ENCODE measurements at regions not wholly inside any gene's neighbourhood (a gene's known extent, or its start where the extent isn't known, plus 50 kb on each side); places are given as distances from the start of the nearest gene placed in this dataset.

DNA sequence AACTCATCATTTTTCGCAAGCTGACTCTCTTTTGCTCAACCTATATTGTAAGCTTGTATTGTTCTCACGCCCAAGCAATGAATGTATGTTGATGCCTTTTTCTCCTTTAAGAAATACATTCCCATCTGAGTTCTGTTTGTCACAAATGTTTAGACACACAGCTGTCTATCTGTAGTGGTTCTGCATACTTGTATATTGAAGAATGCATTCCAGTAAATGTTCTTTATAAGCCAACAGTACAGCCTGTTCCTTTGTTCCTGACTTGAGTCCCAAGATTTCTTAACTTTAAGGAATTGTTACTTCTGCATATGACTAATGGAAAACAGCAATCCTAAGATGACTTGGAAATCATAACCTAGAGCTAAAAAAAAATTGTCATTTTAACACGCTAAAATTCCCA is 849.1 kb upstream of the POU3F3 start:
- POLR2A ChIA-PET, result no interaction called here
- no peak overlapping the region for H3K27ac ChIP-seq (ENCODE audit: low read depth, low read length)
- no peaks in the 10 kb centered on the region for H3K27me3 ChIP-seq (ENCODE audit: control insufficient read depth, insufficient read depth, low read length)
- TF ChIP-seq, protein P1, sequence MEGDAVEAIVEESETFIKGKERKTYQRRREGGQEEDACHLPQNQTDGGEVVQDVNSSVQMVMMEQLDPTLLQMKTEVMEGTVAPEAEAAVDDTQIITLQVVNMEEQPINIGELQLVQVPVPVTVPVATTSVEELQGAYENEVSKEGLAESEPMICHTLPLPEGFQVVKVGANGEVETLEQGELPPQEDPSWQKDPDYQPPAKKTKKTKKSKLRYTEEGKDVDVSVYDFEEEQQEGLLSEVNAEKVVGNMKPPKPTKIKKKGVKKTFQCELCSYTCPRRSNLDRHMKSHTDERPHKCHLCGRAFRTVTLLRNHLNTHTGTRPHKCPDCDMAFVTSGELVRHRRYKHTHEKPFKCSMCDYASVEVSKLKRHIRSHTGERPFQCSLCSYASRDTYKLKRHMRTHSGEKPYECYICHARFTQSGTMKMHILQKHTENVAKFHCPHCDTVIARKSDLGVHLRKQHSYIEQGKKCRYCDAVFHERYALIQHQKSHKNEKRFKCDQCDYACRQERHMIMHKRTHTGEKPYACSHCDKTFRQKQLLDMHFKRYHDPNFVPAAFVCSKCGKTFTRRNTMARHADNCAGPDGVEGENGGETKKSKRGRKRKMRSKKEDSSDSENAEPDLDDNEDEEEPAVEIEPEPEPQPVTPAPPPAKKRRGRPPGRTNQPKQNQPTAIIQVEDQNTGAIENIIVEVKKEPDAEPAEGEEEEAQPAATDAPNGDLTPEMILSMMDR (IDR thresholded peaks at IDR 0.05; ENCODE audit: low read depth, low read length), result no peak
- no peak overlapping the region for H3K4me3 ChIP-seq (ENCODE audit: low read depth, low read length)
- CTCF ChIA-PET, result no interaction called here
- no peak for DNase-seq (ENCODE audit: low read depth, low spot score)
- peaks cover 7% of the 10 kb centered on the region for H3K9me3 ChIP-seq (ENCODE audit: control insufficient read depth, insufficient read depth, low read length)

- POLR2A ChIA-PET, result no interaction called here
- TF ChIP-seq, protein P1 (IDR thresholded peaks at IDR 0.05; ENCODE audit: low read depth, low read length), result no peak
- no peak for DNase-seq (ENCODE audit: low read depth, low spot score)
- Histone ChIP-seq H3K9me3 (ENCODE audit: control insufficient read depth, insufficient read depth, low read length) (peaks cover 13% of the 10 kb centered on the region), H3K27me3 (ENCODE audit: control insufficient read depth, insufficient read depth, low read length) (no peaks in the 10 kb centered on the region), H3K4me3 (ENCODE audit: low read depth, low read length) (no peak overlapping the region), H3K27ac (ENCODE audit: low read depth, low read length) (no peak overlapping the region)
- CTCF ChIA-PET, result no interaction called here
Measured at GRCh38 chr2:104016801-104017200, 837.1 kb upstream of the POU3F3 start.

DNA sequence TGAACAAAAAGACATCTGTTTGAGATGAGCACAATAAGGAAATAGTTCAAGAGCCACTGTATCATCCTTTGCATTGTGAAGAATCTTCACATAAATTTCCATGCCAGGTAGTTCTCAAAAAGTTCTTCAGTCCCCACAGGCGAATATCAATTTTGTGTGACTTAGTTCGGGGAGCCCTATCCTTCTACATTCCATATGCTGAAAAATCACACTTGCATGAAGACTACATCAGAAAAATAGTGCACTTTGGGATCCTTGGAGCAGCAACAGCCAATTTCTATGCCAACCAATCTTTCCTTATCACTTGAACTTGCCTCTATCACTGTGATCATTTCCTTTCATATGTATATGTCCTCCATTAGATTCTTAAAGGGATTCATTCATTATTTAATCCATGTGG is 830.6 kb upstream of the POU3F3 start:
- Histone ChIP-seq H3K27ac (ENCODE audit: low read depth, low read length) (no peak overlapping the region), H3K4me3 (ENCODE audit: low read depth, low read length) (no peak overlapping the region), H3K9me3 (ENCODE audit: control insufficient read depth, insufficient read depth, low read length) (peaks cover 26% of the 10 kb centered on the region), H3K27me3 (ENCODE audit: control insufficient read depth, insufficient read depth, low read length) (no peaks in the 10 kb centered on the region)
- DNase-seq (ENCODE audit: low read depth, low spot score), result no peak
- TF ChIP-seq, protein P1 (IDR thresholded peaks at IDR 0.05; ENCODE audit: low read depth, low read length), result no peak
- POLR2A ChIA-PET, result no interaction called here
- CTCF ChIA-PET, result no interaction called here

- Histone ChIP-seq H3K27me3 (ENCODE audit: control insufficient read depth, insufficient read depth, low read length) (no peaks in the 10 kb centered on the region), H3K4me3 (ENCODE audit: low read depth, low read length) (no peak overlapping the region), H3K27ac (ENCODE audit: low read depth, low read length) (no peak overlapping the region), H3K9me3 (ENCODE audit: control insufficient read depth, insufficient read depth, low read length) (peaks cover 21% of the 10 kb centered on the region)
- ChIA-PET CTCF (no interaction called here), POLR2A (no interaction called here)
- no peak for DNase-seq (ENCODE audit: low read depth, low spot score)
- TF ChIP-seq, protein P1 (IDR thresholded peaks at IDR 0.05; ENCODE audit: low read depth, low read length), result no peak
Measured at GRCh38 chr2:104023765-104024164, 830.1 kb upstream of the POU3F3 start.

DNA sequence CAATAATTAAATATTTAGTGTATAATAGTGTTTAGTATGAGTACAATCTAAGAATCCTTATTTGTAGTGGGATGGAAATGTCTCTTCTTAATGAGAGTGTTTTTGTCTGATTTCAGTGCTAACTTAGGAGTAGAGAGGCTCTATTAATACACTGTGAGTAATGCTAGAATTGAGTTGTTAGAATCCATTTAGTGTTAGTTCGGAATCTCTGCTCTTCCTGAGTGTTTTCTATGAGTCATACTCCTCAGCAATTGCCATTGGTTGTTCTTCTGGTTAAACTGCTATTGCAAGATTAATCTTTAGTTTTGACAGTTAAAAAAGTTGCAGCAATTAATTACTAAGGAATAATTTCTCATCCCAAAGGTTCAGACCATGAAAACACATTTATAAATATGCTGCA is 828.6 kb upstream of the POU3F3 start:
- no peak for DNase-seq (ENCODE audit: low read depth, low spot score)
- Histone ChIP-seq H3K27me3 (ENCODE audit: control insufficient read depth, insufficient read depth, low read length) (no peaks in the 10 kb centered on the region), H3K27ac (ENCODE audit: low read depth, low read length) (no peak overlapping the region), H3K4me3 (ENCODE audit: low read depth, low read length) (no peak overlapping the region), H3K9me3 (ENCODE audit: control insufficient read depth, insufficient read depth, low read length) (peaks cover 18% of the 10 kb centered on the region)
- ChIA-PET CTCF (no interaction called here), POLR2A (no interaction called here)
- TF ChIP-seq, protein P1 (IDR thresholded peaks at IDR 0.05; ENCODE audit: low read depth, low read length), result no peak

Measured in AG04450 (cell line).